GM12872 (cell line): ENCODE measurements at regions not wholly inside any gene's neighbourhood (a gene's known extent, or its start where the extent isn't known, plus 50 kb on each side); places are given as distances from the start of the nearest gene placed in this dataset.
A peak's percentile ranks its signal among the peaks of the same experiment; 100 is the strongest.

Experiments
- CTCF ChIP-seq: IDR thresholded peaks from 3 replicates; pipeline ENCODE4 v1.5.1; 2011; ENCODE audit warnings: low read depth, mild to moderate bottlenecking, low read length, moderate library complexity; ENCODE audit not compliant: insufficient read depth

GRCh38 chr5:96340357-96340756 lies 92.7 kb downstream of the PCSK1 start:
- no peak for TF ChIP-seq CTCF

GRCh38 chr5:96339862-96340261 lies 93.2 kb downstream of the PCSK1 start:
- TF ChIP-seq CTCF = no peak

- no peak for TF ChIP-seq CTCF
Measured at GRCh38 chr5:96338624-96339415, 94.2 kb downstream of the PCSK1 start.

GRCh38 chr5:96338091-96338490 lies 95.0 kb downstream of the PCSK1 start:
- TF ChIP-seq CTCF = no peak

- no peak for TF ChIP-seq CTCF
Measured at GRCh38 chr5:96337048-96337781, 95.8 kb downstream of the PCSK1 start.

GRCh38 chr5:96336351-96336985 lies 96.6 kb downstream of the PCSK1 start:
- peak; percentile 86 for TF ChIP-seq CTCF

GRCh38 chr5:96335873-96336272 lies 97.2 kb downstream of the PCSK1 start:
- no peak for TF ChIP-seq CTCF
